Keratinocyte (primary cell): ENCODE measurements at regions not wholly inside any gene's neighbourhood (a gene's known extent, or its start where the extent isn't known, plus 50 kb on each side); places are given as distances from the start of the nearest gene placed in this dataset.

Experiments used
- DNase-seq: peaks from one replicate; pipeline ENCODE4 v3.0.0-alpha.2; 2011; ENCODE audit warnings: low read depth, missing footprints, low spot score
- FAIRE-seq: peaks from 2 replicates; lab custom pipeline; 2011; peaks lifted over from hg19 to GRCh38; lab: Jason Lieb, UNC
- H2AFZ ChIP-seq: 2 replicates; pipeline ENCODE4 v1.6.0; 2012; ENCODE audit warnings: low read length, control low read depth, inconsistent platforms; ENCODE audit not compliant: control insufficient read depth
- H3K27ac ChIP-seq: 2 replicates; pipeline ENCODE4 v1.5.1; 2011; ENCODE audit warnings: low read length; ENCODE audit not compliant: control insufficient read depth, insufficient read depth
- H3K27me3 ChIP-seq: 3 replicates; pipeline ENCODE4 v1.6.0; 2011; ENCODE audit warnings: low read length; ENCODE audit not compliant: control insufficient read depth, insufficient read depth; ENCODE audit errors: extremely low read depth
- H3K36me3 ChIP-seq, 2 experiments: 2 replicates in 1 of 2; 3 replicates in 1 of 2; pipeline ENCODE4 v1.5.1; 2011; ENCODE audit warnings: low read length in 2 of 2, mild to moderate bottlenecking in 1 of 2; ENCODE audit not compliant: control insufficient read depth in 2 of 2, insufficient read depth in 2 of 2; ENCODE audit errors: extremely low read depth in 1 of 2
- H3K4me1 ChIP-seq: 3 replicates; pipeline ENCODE4 v1.5.1; 2011; ENCODE audit warnings: low read length; ENCODE audit not compliant: control insufficient read depth, insufficient read depth; ENCODE audit errors: extremely low read depth
- H3K4me2 ChIP-seq: 3 replicates; pipeline ENCODE4 v1.6.0; 2011; ENCODE audit warnings: low read depth, low read length; ENCODE audit not compliant: control insufficient read depth, insufficient read depth; ENCODE audit errors: extremely low read depth
- H3K4me3 ChIP-seq, 3 experiments: fragments of 200-600 bp in 1 of 3; sonication (generic) in 1 of 3; 2 replicates in 2 of 3; 3 replicates in 1 of 3; pipeline ENCODE4 v1.5.1; 2011 to 2016; ENCODE audit warnings: low read length in 3 of 3, mild to moderate bottlenecking in 3 of 3, control low read depth in 2 of 3, inconsistent platforms in 1 of 3, low read depth in 1 of 3, mixed read lengths in 1 of 3, mixed run types in 1 of 3, moderate library complexity in 1 of 3; ENCODE audit not compliant: control insufficient read depth in 2 of 3, insufficient read depth in 2 of 3; ENCODE audit errors: extremely low read depth in 1 of 3
- H3K79me2 ChIP-seq: 2 replicates; pipeline ENCODE4 v1.6.0; 2012; ENCODE audit warnings: low read length; ENCODE audit not compliant: control insufficient read depth, insufficient read depth
- H3K9ac ChIP-seq: 3 replicates; pipeline ENCODE4 v1.6.0; 2011; ENCODE audit warnings: low read length; ENCODE audit not compliant: control insufficient read depth, insufficient read depth; ENCODE audit errors: extremely low read depth
- H3K9me1 ChIP-seq: 3 replicates; pipeline ENCODE4 v1.6.0; 2011; ENCODE audit warnings: low read length; ENCODE audit not compliant: control insufficient read depth, insufficient read depth; ENCODE audit errors: extremely low read depth
- H3K9me3 ChIP-seq: 2 replicates; pipeline ENCODE4 v1.5.1; 2012; ENCODE audit warnings: low read depth, low read length; ENCODE audit not compliant: control insufficient read depth
- H4K20me1 ChIP-seq: 3 replicates; pipeline ENCODE4 v1.6.0; 2011; ENCODE audit warnings: low read length; ENCODE audit not compliant: control insufficient read depth, insufficient read depth; ENCODE audit errors: extremely low read depth
- EZH2 ChIP-seq: IDR thresholded peaks from one replicate; pipeline ENCODE4 v1.6.1; 2012; ENCODE audit warnings: inconsistent platforms, mild to moderate bottlenecking, low read length, moderate library complexity
- dilution Hi-C: fragments of 300-500 bp; cut with MboI; formaldehyde crosslinking; loops from one replicate; pipeline ENCODE4 v1.7.0; 2020; ENCODE audit warnings: low sequenced_read_pairs; ENCODE audit not compliant: extremely low pct_ligation_motif_present
- TF ChIP-seq, protein P1 (sequence below), 3 experiments: IDR thresholded peaks in 1 of 3; conservative IDR thresholded peaks in 1 of 3; optimal IDR thresholded peaks in 1 of 3; 2 replicates in 2 of 3; 3 replicates in 1 of 3; pipeline versions ENCODE3 to v1.5.1; 2011; ENCODE audit warnings: low read length in 3 of 3, mild to moderate bottlenecking in 3 of 3, moderate library complexity in 2 of 3, control low read depth in 1 of 3, inconsistent platforms in 1 of 3; ENCODE audit not compliant: insufficient read depth in 2 of 3; ENCODE audit errors: extremely low read depth in 1 of 3

DNA sequence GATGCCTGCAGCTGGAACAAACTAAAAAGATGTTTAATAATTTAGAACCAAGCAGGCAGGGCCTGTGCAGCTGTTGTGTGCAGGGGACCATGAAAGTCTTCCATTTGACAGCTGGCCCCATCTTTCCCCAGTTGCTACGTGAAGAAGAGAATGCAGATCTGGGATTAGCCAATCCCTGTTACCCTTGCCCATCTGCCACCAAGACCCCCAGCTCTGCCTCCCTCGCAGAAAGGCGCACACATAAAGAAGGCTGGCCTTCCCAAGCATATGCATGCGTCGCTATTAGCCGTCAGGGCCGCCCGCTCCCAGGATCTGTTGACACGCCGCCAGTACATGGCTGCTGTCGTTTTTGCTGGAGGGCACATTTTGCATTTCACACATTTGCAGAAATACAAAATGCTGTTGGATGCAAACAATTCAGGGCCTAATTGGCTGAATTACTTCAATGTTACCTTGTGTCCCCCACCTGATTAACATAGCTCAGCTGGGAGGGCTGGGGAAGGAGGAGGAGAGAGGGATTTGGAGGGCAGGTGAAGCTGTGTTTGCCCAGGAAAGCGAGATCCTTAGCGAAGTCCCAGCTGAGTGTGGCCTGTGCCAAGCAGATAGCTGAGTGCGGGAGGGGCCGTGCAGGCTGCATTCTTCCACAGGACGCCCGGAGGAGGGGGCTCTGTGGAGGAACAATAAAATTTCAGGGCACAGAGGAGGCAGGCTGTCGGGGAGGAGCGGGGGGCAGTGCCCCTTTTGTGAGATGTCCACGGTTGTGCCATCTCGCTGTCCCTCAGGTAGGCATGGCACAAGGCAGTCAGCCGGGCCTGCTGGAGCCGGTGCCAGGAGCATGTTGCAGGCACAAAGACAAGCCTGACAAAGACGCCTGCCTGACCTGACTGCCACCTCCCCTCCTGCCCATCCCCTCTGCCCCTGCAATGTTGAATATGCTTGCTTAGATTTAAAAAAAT, 443.0 kb upstream of the MKI67 start:
- TF ChIP-seq, protein P1, sequence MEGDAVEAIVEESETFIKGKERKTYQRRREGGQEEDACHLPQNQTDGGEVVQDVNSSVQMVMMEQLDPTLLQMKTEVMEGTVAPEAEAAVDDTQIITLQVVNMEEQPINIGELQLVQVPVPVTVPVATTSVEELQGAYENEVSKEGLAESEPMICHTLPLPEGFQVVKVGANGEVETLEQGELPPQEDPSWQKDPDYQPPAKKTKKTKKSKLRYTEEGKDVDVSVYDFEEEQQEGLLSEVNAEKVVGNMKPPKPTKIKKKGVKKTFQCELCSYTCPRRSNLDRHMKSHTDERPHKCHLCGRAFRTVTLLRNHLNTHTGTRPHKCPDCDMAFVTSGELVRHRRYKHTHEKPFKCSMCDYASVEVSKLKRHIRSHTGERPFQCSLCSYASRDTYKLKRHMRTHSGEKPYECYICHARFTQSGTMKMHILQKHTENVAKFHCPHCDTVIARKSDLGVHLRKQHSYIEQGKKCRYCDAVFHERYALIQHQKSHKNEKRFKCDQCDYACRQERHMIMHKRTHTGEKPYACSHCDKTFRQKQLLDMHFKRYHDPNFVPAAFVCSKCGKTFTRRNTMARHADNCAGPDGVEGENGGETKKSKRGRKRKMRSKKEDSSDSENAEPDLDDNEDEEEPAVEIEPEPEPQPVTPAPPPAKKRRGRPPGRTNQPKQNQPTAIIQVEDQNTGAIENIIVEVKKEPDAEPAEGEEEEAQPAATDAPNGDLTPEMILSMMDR (optimal IDR thresholded peaks at IDR 0.05 in 1 of 3, IDR thresholded peaks at IDR 0.05 in 1 of 3, conservative IDR thresholded peaks at IDR 0.05 in 1 of 3; ENCODE audit: extremely low read depth in 1 of 3, insufficient read depth in 2 of 3, low read length in 3 of 3): no peak
- DNase-seq (no peak), FAIRE-seq (no peak)
- Histone ChIP-seq H3K79me2 (no peaks in the 10 kb centered on the region), H3K4me2 (no peak overlapping the region), H2AFZ (no peak overlapping the region), H4K20me1 (no peaks in the 10 kb centered on the region), H3K9me1 (no peaks in the 10 kb centered on the region), H3K4me1 (no peaks in the 10 kb centered on the region), H3K36me3 (no peaks in the 10 kb centered on the region), H3K4me3 (no peak overlapping the region), H3K9me3 (no peaks in the 10 kb centered on the region), H3K27me3 (no peaks in the 10 kb centered on the region), H3K27ac (no peak overlapping the region), H3K9ac (no peak overlapping the region)
- dilution Hi-C loops: no loop called here

DNA sequence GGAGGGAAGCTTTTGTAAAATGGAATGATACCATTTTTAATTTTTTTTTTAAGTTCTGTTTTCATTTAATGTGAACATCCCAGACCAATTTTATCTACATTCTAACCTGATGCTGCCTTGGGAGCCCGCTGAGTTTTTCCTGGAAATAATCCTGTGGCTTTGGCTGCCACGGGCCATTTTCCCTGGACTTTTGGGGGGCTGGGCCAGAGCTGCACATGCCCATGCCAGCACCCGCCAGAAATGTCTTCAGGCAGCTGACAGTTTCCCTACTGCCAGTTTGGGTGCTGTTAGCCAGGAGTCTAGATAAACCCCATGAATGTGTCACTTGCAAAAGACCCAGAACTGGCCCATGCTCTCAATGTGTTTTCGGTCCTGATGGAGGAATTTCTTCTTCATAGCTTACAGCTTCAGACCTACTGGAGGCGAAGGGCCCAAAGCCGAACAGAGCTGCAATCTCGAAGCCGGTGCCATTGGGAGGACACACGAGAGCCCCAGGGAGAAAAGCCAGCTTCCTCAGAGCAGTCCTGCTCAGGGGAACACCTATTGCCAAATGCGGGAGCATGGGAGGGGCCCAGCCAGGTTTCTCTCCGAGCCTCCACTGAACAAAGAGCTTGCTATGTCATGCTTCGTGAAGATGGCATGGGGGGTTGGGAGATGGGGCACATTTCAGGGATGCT, 444.2 kb upstream of the MKI67 start:
- Histone ChIP-seq H2AFZ (no peak overlapping the region), H3K4me2 (no peak overlapping the region), H3K27ac (no peak overlapping the region), H3K9ac (no peak overlapping the region), H3K9me1 (no peaks in the 10 kb centered on the region), H3K79me2 (no peaks in the 10 kb centered on the region), H4K20me1 (no peaks in the 10 kb centered on the region), H3K27me3 (no peaks in the 10 kb centered on the region), H3K4me3 (no peak overlapping the region), H3K4me1 (no peaks in the 10 kb centered on the region), H3K9me3 (no peaks in the 10 kb centered on the region), H3K36me3 (no peaks in the 10 kb centered on the region)
- FAIRE-seq: no peak
- no peak for DNase-seq
- dilution Hi-C loops: no loop called here
- TF ChIP-seq, protein P1 (optimal IDR thresholded peaks at IDR 0.05 in 1 of 3, IDR thresholded peaks at IDR 0.05 in 1 of 3, conservative IDR thresholded peaks at IDR 0.05 in 1 of 3; ENCODE audit: extremely low read depth in 1 of 3, insufficient read depth in 2 of 3, low read length in 3 of 3): no peak
- no peak for TF ChIP-seq EZH2
